IMR-90 (cell line): ENCODE measurements at regions not wholly inside any gene's neighbourhood (a gene's known extent, or its start where the extent isn't known, plus 50 kb on each side); places are given as distances from the start of the nearest gene placed in this dataset.

Experiments used
- ATAC-seq: fragments of 200-7000 bp; cut with Tn5 transposase; 2 replicates; pipeline ENCODE4 v1.9.1; 2020; ENCODE audit warnings: low read depth, mild to moderate bottlenecking, moderate library complexity
- BruUV-seq: library from RNA; stranded (reverse); fragments of 400-500 nt; replicated peaks from 2 replicates; lab custom pipeline; 2021; lab: Mats Ljungman, UMichigan
- CTCF ChIA-PET: fragments of 300-600 bp; formaldehyde crosslinking; extraction: SDS; loops from one replicate; lab custom pipeline; 2021; ENCODE audit warnings: antibody characterized with exemption; lab: Yijun Ruan, JAX
- POLR2A ChIA-PET: fragments of 300-600 bp; sonication (Branson Sonifier 250); formaldehyde crosslinking; loops from one replicate; lab custom pipeline; 2022; ENCODE audit warnings: antibody characterized with exemption; ENCODE audit not compliant: unreplicated experiment; lab: Charles Lee
- DNase-seq: peaks from one replicate; pipeline ENCODE4 v3.0.0; 2013
- H2AFZ ChIP-seq: replicated peaks from 2 replicates; pipeline ENCODE3; 2013; ENCODE audit warnings: low read length, mild to moderate bottlenecking; ENCODE audit not compliant: poor library complexity
- H2AK5ac ChIP-seq: 2 replicates; pipeline ENCODE4 v1.6.1; 2013; ENCODE audit warnings: low read depth, low read length, inconsistent platforms
- H2AK9ac ChIP-seq: replicated peaks from 2 replicates; pipeline ENCODE3; 2013; ENCODE audit warnings: mild to moderate bottlenecking, low read depth, low read length, moderate library complexity; ENCODE audit not compliant: poor library complexity
- H2BK120ac ChIP-seq: 2 replicates; pipeline ENCODE4 v1.6.1; 2013; ENCODE audit warnings: low read depth, low read length, inconsistent platforms
- H2BK15ac ChIP-seq: 3 replicates; pipeline ENCODE4 v1.6.1; 2013; ENCODE audit warnings: low read depth, low read length, inconsistent platforms
- H2BK20ac ChIP-seq: 2 replicates; pipeline ENCODE4 v1.6.1; 2013; ENCODE audit warnings: low read depth, mild to moderate bottlenecking, inconsistent platforms, low read length, moderate library complexity
- H2BK5ac ChIP-seq: 2 replicates; pipeline ENCODE4 v1.6.1; 2013; ENCODE audit warnings: mild to moderate bottlenecking, low read depth, low read length, inconsistent platforms; ENCODE audit not compliant: poor library complexity, severe bottlenecking
- H3K14ac ChIP-seq: replicated peaks from 2 replicates; pipeline ENCODE4 v1.6.1; 2013; ENCODE audit warnings: low read depth, low read length, inconsistent platforms
- H3K18ac ChIP-seq: 2 replicates; pipeline ENCODE4 v1.6.1; 2013; ENCODE audit warnings: low read depth, low read length, control low read depth
- H3K23ac ChIP-seq: 2 replicates; pipeline ENCODE4 v1.6.1; 2013; ENCODE audit warnings: low read depth, low read length, inconsistent platforms
- H3K27ac ChIP-seq: 2 replicates; pipeline ENCODE4 v1.5.1; 2013; ENCODE audit warnings: mild to moderate bottlenecking, control low read depth, low read length; ENCODE audit not compliant: insufficient read depth
- H3K27me3 ChIP-seq: 2 replicates; pipeline ENCODE4 v1.6.1; 2013; ENCODE audit warnings: low read length; ENCODE audit not compliant: control insufficient read depth, insufficient read depth
- H3K36me3 ChIP-seq: 2 replicates; pipeline ENCODE4 v1.6.1; 2013; ENCODE audit warnings: low read length, mixed read lengths; ENCODE audit not compliant: control insufficient read depth, insufficient read depth
- H3K4ac ChIP-seq: 2 replicates; pipeline ENCODE4 v1.6.1; 2013; ENCODE audit warnings: low read depth, low read length, inconsistent platforms
- H3K4me1 ChIP-seq: 2 replicates; pipeline ENCODE4 v1.6.1; 2013; ENCODE audit warnings: low read length, mixed read lengths; ENCODE audit not compliant: control insufficient read depth, insufficient read depth
- H3K4me2 ChIP-seq: 2 replicates; pipeline ENCODE4 v1.6.1; 2013; ENCODE audit warnings: low read depth, mild to moderate bottlenecking, control low read depth, low read length, moderate library complexity
- H3K4me3 ChIP-seq: 2 replicates; pipeline ENCODE4 v1.5.1; 2013; ENCODE audit warnings: low read depth, mild to moderate bottlenecking, control low read depth, low read length, moderate library complexity; ENCODE audit not compliant: insufficient read depth
- H3K56ac ChIP-seq: 2 replicates; pipeline ENCODE4 v1.6.1; 2013; ENCODE audit warnings: low read length, inconsistent platforms; ENCODE audit not compliant: insufficient read depth; ENCODE audit errors: extremely low read depth
- H3K79me1 ChIP-seq, 2 experiments: 2 replicates each; pipeline ENCODE4 v1.6.1; 2013; ENCODE audit warnings: low read length in 2 of 2, inconsistent platforms in 1 of 2, low read depth in 1 of 2
- H3K9ac ChIP-seq: 2 replicates; pipeline ENCODE4 v1.6.1; 2013; ENCODE audit warnings: low read depth, low read length, control low read depth
- H3K9me1 ChIP-seq: 2 replicates; pipeline ENCODE4 v1.6.1; 2013; ENCODE audit warnings: low read length, inconsistent platforms; ENCODE audit not compliant: insufficient read depth
- H3K9me3 ChIP-seq: 2 replicates; pipeline ENCODE4 v1.6.1; 2013; ENCODE audit warnings: low read length; ENCODE audit not compliant: control insufficient read depth, insufficient read depth
- H4K20me1 ChIP-seq: 2 replicates; pipeline ENCODE4 v1.6.1; 2013; ENCODE audit warnings: low read length, inconsistent platforms; ENCODE audit not compliant: insufficient read depth
- H4K5ac ChIP-seq: 2 replicates; pipeline ENCODE4 v1.6.1; 2013; ENCODE audit warnings: mild to moderate bottlenecking, low read depth, low read length, control low read depth
- H4K8ac ChIP-seq, 2 experiments: 2 replicates each; pipeline ENCODE4 v1.6.1; 2013; ENCODE audit warnings: low read depth in 2 of 2, low read length in 2 of 2, control low read depth in 1 of 2, inconsistent platforms in 1 of 2
- H4K91ac ChIP-seq: 2 replicates; pipeline ENCODE4 v1.6.1; 2013; ENCODE audit warnings: low read depth, low read length, inconsistent platforms; ENCODE audit not compliant: insufficient read depth
- CEBPB ChIP-seq: IDR thresholded peaks from 2 replicates; pipeline ENCODE4 v1.6.1; 2012; ENCODE audit warnings: low read depth, low read length, improper control_type of control experiment
- RAD21 ChIP-seq: IDR thresholded peaks from 2 replicates; pipeline ENCODE4 v1.6.1; 2012; ENCODE audit warnings: low read length, improper control_type of control experiment
- SMC3 ChIP-seq: fragments of 150-350 bp; IDR thresholded peaks from 2 replicates; pipeline ENCODE4 v1.6.1; 2016; ENCODE audit warnings: low read depth, mild to moderate bottlenecking, antibody characterized with exemption, low read length, moderate library complexity
- dilution Hi-C: fragments of 300-500 bp; cut with HindIII; formaldehyde crosslinking; loops from one replicate; pipeline ENCODE4 v1.14.3; 2018; ENCODE audit warnings: low sequenced_read_pairs; ENCODE audit not compliant: unreplicated experiment
- in situ Hi-C: fragments of 300-500 bp; cut with MboI; formaldehyde crosslinking; loops from 3 replicates; pipeline ENCODE4 v1.14.3; 2019; ENCODE audit warnings: low sequenced_read_pairs, inconsistent platforms, mixed read lengths
- intact Hi-C: fragments of 100-400 bp; cut with micrococcal nuclease; formaldehyde crosslinking; loops from 2 replicates; pipeline ENCODE4 v1.10.0; 2022

- Histone ChIP-seq H3K14ac (no peak overlapping the region), H2AK5ac (no peak overlapping the region), H3K4ac (no peak overlapping the region), H3K56ac (no peak overlapping the region), H2BK15ac (no peak overlapping the region), H4K91ac (no peak overlapping the region), H3K79me1 (no peaks in the 10 kb centered on the region), H3K27ac (no peak overlapping the region), H3K9me1 (no peaks in the 10 kb centered on the region), H3K4me2 (no peak overlapping the region), H3K23ac (no peak overlapping the region), H3K36me3 (no peaks in the 10 kb centered on the region), H4K8ac (no peak overlapping the region), H2BK20ac (no peak overlapping the region), H3K27me3 (no peaks in the 10 kb centered on the region), H2AK9ac (no peak overlapping the region), H3K18ac (no peak overlapping the region), H3K9me3 (no peaks in the 10 kb centered on the region; the same call in none of the 2 replicates), H3K4me3 (no peak overlapping the region), H2BK5ac (no peak overlapping the region), H3K4me1 (no peaks in the 10 kb centered on the region), H4K20me1 (no peaks in the 10 kb centered on the region), H2AFZ (no peak overlapping the region), H3K9ac (no peak overlapping the region), H2BK120ac (no peak overlapping the region), H4K5ac (no peak overlapping the region)
- in situ Hi-C loops = no loop called here
- ChIA-PET CTCF (no interaction called here), POLR2A (no interaction called here)
- dilution Hi-C loops = no loop called here
- no TSS peak for BruUV-seq
- DNase-seq = no peak
- TF ChIP-seq RAD21 = no peak
- TF ChIP-seq SMC3 = no peak
- no peak for TF ChIP-seq CEBPB
- intact Hi-C loops = no loop called here
- no peak for ATAC-seq
Measured at GRCh38 chrX:148265829-148266228, 234.6 kb upstream of the AFF2 start.
